ENCODE measurements at regions not wholly inside any gene's neighbourhood (a gene's known extent, or its start where the extent isn't known, plus 50 kb on each side); places are given as distances from the start of the nearest gene placed in this dataset.

GRCh38 chr12:92077530-92077929 is 68.1 kb downstream of the BTG1 start:
- TF ChIP-seq, protein P1, sequence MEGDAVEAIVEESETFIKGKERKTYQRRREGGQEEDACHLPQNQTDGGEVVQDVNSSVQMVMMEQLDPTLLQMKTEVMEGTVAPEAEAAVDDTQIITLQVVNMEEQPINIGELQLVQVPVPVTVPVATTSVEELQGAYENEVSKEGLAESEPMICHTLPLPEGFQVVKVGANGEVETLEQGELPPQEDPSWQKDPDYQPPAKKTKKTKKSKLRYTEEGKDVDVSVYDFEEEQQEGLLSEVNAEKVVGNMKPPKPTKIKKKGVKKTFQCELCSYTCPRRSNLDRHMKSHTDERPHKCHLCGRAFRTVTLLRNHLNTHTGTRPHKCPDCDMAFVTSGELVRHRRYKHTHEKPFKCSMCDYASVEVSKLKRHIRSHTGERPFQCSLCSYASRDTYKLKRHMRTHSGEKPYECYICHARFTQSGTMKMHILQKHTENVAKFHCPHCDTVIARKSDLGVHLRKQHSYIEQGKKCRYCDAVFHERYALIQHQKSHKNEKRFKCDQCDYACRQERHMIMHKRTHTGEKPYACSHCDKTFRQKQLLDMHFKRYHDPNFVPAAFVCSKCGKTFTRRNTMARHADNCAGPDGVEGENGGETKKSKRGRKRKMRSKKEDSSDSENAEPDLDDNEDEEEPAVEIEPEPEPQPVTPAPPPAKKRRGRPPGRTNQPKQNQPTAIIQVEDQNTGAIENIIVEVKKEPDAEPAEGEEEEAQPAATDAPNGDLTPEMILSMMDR (IDR thresholded peaks at IDR 0.05) = no peak
- no peak for TF ChIP-seq POLR2A (IDR thresholded peaks at IDR 0.05)
- TF ChIP-seq POLR2AphosphoS5 (IDR thresholded peaks at IDR 0.05) = no peak
- no peak for TF ChIP-seq EP300 (IDR thresholded peaks at IDR 0.05)
